ENCODE measurements at regions not wholly inside any gene's neighbourhood (a gene's known extent, or its start where the extent isn't known, plus 50 kb on each side); places are given as distances from the start of the nearest gene placed in this dataset.

GRCh38 chr9:106334081-106334480, 528.9 kb upstream of the ZNF462 start:
- no peak for DNase-seq (ENCODE audit: low read depth, low spot score)
- no peak overlapping the region for H3K4me3 ChIP-seq (ENCODE audit: low read length)

GRCh38 chr9:106339882-106340281, 523.1 kb upstream of the ZNF462 start:
- no peak overlapping the region for H3K4me3 ChIP-seq (ENCODE audit: low read length)
- DNase-seq (ENCODE audit: low read depth, low spot score): no peak

- DNase-seq (ENCODE audit: low read depth, low spot score): peak; percentile 6
- H3K4me3 ChIP-seq (ENCODE audit: low read length): no peak overlapping the region
These were observed 512.2 kb upstream of the ZNF462 start for GRCh38 chr9:106350777-106351176.

- no peak for DNase-seq (ENCODE audit: low read depth, low spot score)
These were observed 506.0 kb upstream of the ZNF462 start for GRCh38 chr9:106356924-106357323.

GRCh38 chr9:106358331-106358730, 504.6 kb upstream of the ZNF462 start:
- no peak overlapping the region for H3K4me3 ChIP-seq (ENCODE audit: low read length)
- no peak for DNase-seq (ENCODE audit: low read depth, low spot score)

More at GRCh38 chr9:106356924-106357323, 506.0 kb upstream of the ZNF462 start:
- H3K4me3 ChIP-seq (ENCODE audit: low read length): no peak overlapping the region

GRCh38 chr9:106376689-106377088, 486.3 kb upstream of the ZNF462 start:
- H3K4me3 ChIP-seq (ENCODE audit: low read length): no peak overlapping the region
- DNase-seq (ENCODE audit: low read depth, low spot score): no peak

- no peak for DNase-seq (ENCODE audit: low read depth, low spot score)
- no peak overlapping the region for H3K4me3 ChIP-seq (ENCODE audit: low read length)
These were observed 479.9 kb upstream of the ZNF462 start for GRCh38 chr9:106383072-106383471.

GRCh38 chr9:106387965-106388364, 475.0 kb upstream of the ZNF462 start:
- DNase-seq (ENCODE audit: low read depth, low spot score): no peak
- no peak overlapping the region for H3K4me3 ChIP-seq (ENCODE audit: low read length)

- no peak for DNase-seq (ENCODE audit: low read depth, low spot score)
- no peak overlapping the region for H3K4me3 ChIP-seq (ENCODE audit: low read length)
These were observed 469.7 kb upstream of the ZNF462 start for GRCh38 chr9:106393226-106393625.

GRCh38 chr9:106400170-106400569, 462.8 kb upstream of the ZNF462 start:
- DNase-seq (ENCODE audit: low read depth, low spot score): no peak
- H3K4me3 ChIP-seq (ENCODE audit: low read length): no peak overlapping the region

- no peak for DNase-seq (ENCODE audit: low read depth, low spot score)
- H3K4me3 ChIP-seq (ENCODE audit: low read length): no peak overlapping the region
These were observed 462.0 kb upstream of the ZNF462 start for GRCh38 chr9:106400950-106401349.

- DNase-seq (ENCODE audit: low read depth, low spot score): no peak
- no peak overlapping the region for H3K4me3 ChIP-seq (ENCODE audit: low read length)
These were observed 459.9 kb upstream of the ZNF462 start for GRCh38 chr9:106403081-106403480.

- H3K4me3 ChIP-seq (ENCODE audit: low read length): no peak overlapping the region
- DNase-seq (ENCODE audit: low read depth, low spot score): no peak
These were observed 458.8 kb upstream of the ZNF462 start for GRCh38 chr9:106404137-106404536.

- no peak for DNase-seq (ENCODE audit: low read depth, low spot score)
- H3K4me3 ChIP-seq (ENCODE audit: low read length): no peak overlapping the region
These were observed 457.0 kb upstream of the ZNF462 start for GRCh38 chr9:106405871-106406435.

GRCh38 chr9:106414042-106414441, 448.9 kb upstream of the ZNF462 start:
- H3K4me3 ChIP-seq (ENCODE audit: low read length): no peak overlapping the region
- DNase-seq (ENCODE audit: low read depth, low spot score): no peak

GRCh38 chr9:106417685-106418084, 445.3 kb upstream of the ZNF462 start:
- H3K4me3 ChIP-seq (ENCODE audit: low read length): no peak overlapping the region
- no peak for DNase-seq (ENCODE audit: low read depth, low spot score)

- no peak for DNase-seq (ENCODE audit: low read depth, low spot score)
- no peak overlapping the region for H3K4me3 ChIP-seq (ENCODE audit: low read length)
These were observed 443.1 kb upstream of the ZNF462 start for GRCh38 chr9:106419829-106420228.

- DNase-seq (ENCODE audit: low read depth, low spot score): peak; percentile 80
- no peak overlapping the region for H3K4me3 ChIP-seq (ENCODE audit: low read length)
These were observed 442.4 kb upstream of the ZNF462 start for GRCh38 chr9:106420511-106420944.

- H3K4me3 ChIP-seq (ENCODE audit: low read length): no peak overlapping the region
- DNase-seq (ENCODE audit: low read depth, low spot score): no peak
These were observed 441.2 kb upstream of the ZNF462 start for GRCh38 chr9:106421772-106422171.

GRCh38 chr9:106423575-106423974, 439.4 kb upstream of the ZNF462 start:
- H3K4me3 ChIP-seq (ENCODE audit: low read length): no peak overlapping the region
- no peak for DNase-seq (ENCODE audit: low read depth, low spot score)

- no peak for DNase-seq (ENCODE audit: low read depth, low spot score)
- no peak overlapping the region for H3K4me3 ChIP-seq (ENCODE audit: low read length)
These were observed 430.3 kb upstream of the ZNF462 start for GRCh38 chr9:106432631-106433030.

GRCh38 chr9:106438928-106439327, 424.0 kb upstream of the ZNF462 start:
- H3K4me3 ChIP-seq (ENCODE audit: low read length): no peak overlapping the region
- no peak for DNase-seq (ENCODE audit: low read depth, low spot score)
